ENCODE measurements at regions not wholly inside any gene's neighbourhood (a gene's known extent, or its start where the extent isn't known, plus 50 kb on each side); places are given as distances from the start of the nearest gene placed in this dataset.
A peak's percentile ranks its signal among the peaks of the same experiment; 100 is the strongest.
"Not testable (repeated sequence)": the region's sequence is repeated elsewhere in the genome, so short reads cannot be mapped to it uniquely, and the experiment has no call there.

GRCh38 chr12:131621701-131622421 lies 89.0 kb upstream of the SFSWAP start:
- H2AFZ ChIP-seq (ENCODE audit: low read length): no peak overlapping the region
- no peaks in the 10 kb centered on the region for H3K36me3 ChIP-seq (ENCODE audit: insufficient read depth, low read length)
- no peak for TF ChIP-seq CTCF (IDR thresholded peaks at IDR 0.05; ENCODE audit: extremely low read depth, low read depth, low read length)
- H4K20me1 ChIP-seq (ENCODE audit: insufficient read depth, low read length): no peaks in the 10 kb centered on the region
- no peaks in the 10 kb centered on the region for H3K4me1 ChIP-seq (ENCODE audit: insufficient read depth, low read length)
- DNase-seq (ENCODE audit: insufficient read length, low spot score, missing footprints): peak; percentile 69
- H3K4me3 ChIP-seq (ENCODE audit: insufficient read depth, low read length): no peak overlapping the region
- H3K27ac ChIP-seq (ENCODE audit: low read depth, low read length): no peak overlapping the region
- no peaks in the 10 kb centered on the region for H3K79me2 ChIP-seq (ENCODE audit: insufficient read depth, low read length)
- H3K9me3 ChIP-seq (ENCODE audit: low read depth, low read length): no peaks in the 10 kb centered on the region
- no peaks in the 10 kb centered on the region for H3K27me3 ChIP-seq (ENCODE audit: insufficient read depth, low read length)
- no peak overlapping the region for H3K4me2 ChIP-seq (ENCODE audit: insufficient read depth, low read length)

- DNase-seq (ENCODE audit: insufficient read length, low spot score, missing footprints): peak; percentile 57
- TF ChIP-seq CTCF (IDR thresholded peaks at IDR 0.05; ENCODE audit: extremely low read depth, low read depth, low read length): no peak
- Histone ChIP-seq H3K4me3 (ENCODE audit: insufficient read depth, low read length) (no peak overlapping the region), H3K9me3 (ENCODE audit: low read depth, low read length) (no peaks in the 10 kb centered on the region), H3K36me3 (ENCODE audit: insufficient read depth, low read length) (no peaks in the 10 kb centered on the region), H4K20me1 (ENCODE audit: insufficient read depth, low read length) (no peaks in the 10 kb centered on the region), H3K79me2 (ENCODE audit: insufficient read depth, low read length) (no peaks in the 10 kb centered on the region), H3K27ac (ENCODE audit: low read depth, low read length) (no peak overlapping the region), H2AFZ (ENCODE audit: low read length) (no peak overlapping the region), H3K4me1 (ENCODE audit: insufficient read depth, low read length) (no peaks in the 10 kb centered on the region), H3K4me2 (ENCODE audit: insufficient read depth, low read length) (no peak overlapping the region), H3K27me3 (ENCODE audit: insufficient read depth, low read length) (no peaks in the 10 kb centered on the region)
Observed at GRCh38 chr12:131622422-131622955, 88.4 kb upstream of the SFSWAP start.

GRCh38 chr12:131623404-131624368 lies 87.2 kb upstream of the SFSWAP start:
- not testable (repeated sequence) for H3K79me2 ChIP-seq (ENCODE audit: insufficient read depth, low read length); H4K20me1 ChIP-seq (ENCODE audit: insufficient read depth, low read length); H3K4me3 ChIP-seq (ENCODE audit: insufficient read depth, low read length); H3K4me1 ChIP-seq (ENCODE audit: insufficient read depth, low read length); H3K4me2 ChIP-seq (ENCODE audit: insufficient read depth, low read length); H2AFZ ChIP-seq (ENCODE audit: low read length); H3K27ac ChIP-seq (ENCODE audit: low read depth, low read length); H3K27me3 ChIP-seq (ENCODE audit: insufficient read depth, low read length); H3K36me3 ChIP-seq (ENCODE audit: insufficient read depth, low read length); H3K9me3 ChIP-seq (ENCODE audit: low read depth, low read length)
- peak; percentile 45 for DNase-seq (ENCODE audit: insufficient read length, low spot score, missing footprints)

- not testable (repeated sequence) for H3K36me3 ChIP-seq (ENCODE audit: insufficient read depth, low read length); H3K4me2 ChIP-seq (ENCODE audit: insufficient read depth, low read length); H3K4me3 ChIP-seq (ENCODE audit: insufficient read depth, low read length); H4K20me1 ChIP-seq (ENCODE audit: insufficient read depth, low read length); H3K4me1 ChIP-seq (ENCODE audit: insufficient read depth, low read length); H3K27me3 ChIP-seq (ENCODE audit: insufficient read depth, low read length); H3K27ac ChIP-seq (ENCODE audit: low read depth, low read length); DNase-seq (ENCODE audit: insufficient read length, low spot score, missing footprints); H3K9me3 ChIP-seq (ENCODE audit: low read depth, low read length); H2AFZ ChIP-seq (ENCODE audit: low read length); H3K79me2 ChIP-seq (ENCODE audit: insufficient read depth, low read length)
Observed at GRCh38 chr12:131624369-131624739, 86.5 kb upstream of the SFSWAP start.

GRCh38 chr12:131624756-131625501 lies 86.0 kb upstream of the SFSWAP start:
- not testable (repeated sequence) for H3K79me2 ChIP-seq (ENCODE audit: insufficient read depth, low read length); H3K9me3 ChIP-seq (ENCODE audit: low read depth, low read length); H3K4me2 ChIP-seq (ENCODE audit: insufficient read depth, low read length); H3K4me3 ChIP-seq (ENCODE audit: insufficient read depth, low read length); H2AFZ ChIP-seq (ENCODE audit: low read length); H3K27ac ChIP-seq (ENCODE audit: low read depth, low read length); DNase-seq (ENCODE audit: insufficient read length, low spot score, missing footprints); H4K20me1 ChIP-seq (ENCODE audit: insufficient read depth, low read length); H3K36me3 ChIP-seq (ENCODE audit: insufficient read depth, low read length); H3K27me3 ChIP-seq (ENCODE audit: insufficient read depth, low read length); H3K4me1 ChIP-seq (ENCODE audit: insufficient read depth, low read length)

- H3K4me1 ChIP-seq (ENCODE audit: insufficient read depth, low read length); H3K9me3 ChIP-seq (ENCODE audit: low read depth, low read length); H3K36me3 ChIP-seq (ENCODE audit: insufficient read depth, low read length); H3K27ac ChIP-seq (ENCODE audit: low read depth, low read length); H3K4me2 ChIP-seq (ENCODE audit: insufficient read depth, low read length); H2AFZ ChIP-seq (ENCODE audit: low read length); H3K79me2 ChIP-seq (ENCODE audit: insufficient read depth, low read length); H3K4me3 ChIP-seq (ENCODE audit: insufficient read depth, low read length); H4K20me1 ChIP-seq (ENCODE audit: insufficient read depth, low read length); H3K27me3 ChIP-seq (ENCODE audit: insufficient read depth, low read length); DNase-seq (ENCODE audit: insufficient read length, low spot score, missing footprints): not testable (repeated sequence)
Observed at GRCh38 chr12:131625966-131626722, 84.7 kb upstream of the SFSWAP start.

Measured in osteoblast (primary cell).